ENCODE measurements at regions not wholly inside any gene's neighbourhood (a gene's known extent, or its start where the extent isn't known, plus 50 kb on each side); places are given as distances from the start of the nearest gene placed in this dataset.
A peak's percentile ranks its signal among the peaks of the same experiment; 100 is the strongest.

- no peak for DNase-seq
Observed at GRCh38 chr1:17933501-17933900, 174.1 kb upstream of the IGSF21 start.

GRCh38 chr1:17933971-17934370 is 173.6 kb upstream of the IGSF21 start:
- DNase-seq = peak; percentile 31

- DNase-seq = no peak
Observed at GRCh38 chr1:17935230-17935629, 172.4 kb upstream of the IGSF21 start.

GRCh38 chr1:17941431-17942189 is 166.0 kb upstream of the IGSF21 start:
- DNase-seq = no peak

- DNase-seq = no peak
Observed at GRCh38 chr1:17943506-17943905, 164.1 kb upstream of the IGSF21 start.

- DNase-seq = no peak
Observed at GRCh38 chr1:17944646-17945045, 163.0 kb upstream of the IGSF21 start.

- no peak for DNase-seq
Observed at GRCh38 chr1:17946434-17946833, 161.2 kb upstream of the IGSF21 start.

GRCh38 chr1:17948594-17948993 is 159.0 kb upstream of the IGSF21 start:
- no peak for DNase-seq

- no peak for DNase-seq
Observed at GRCh38 chr1:17949511-17949910, 158.1 kb upstream of the IGSF21 start.

- no peak for DNase-seq
Observed at GRCh38 chr1:17950728-17951127, 156.9 kb upstream of the IGSF21 start.

GRCh38 chr1:17952506-17952905 is 155.1 kb upstream of the IGSF21 start:
- DNase-seq = no peak

GRCh38 chr1:17953921-17954320 is 153.7 kb upstream of the IGSF21 start:
- DNase-seq = no peak

GRCh38 chr1:17955302-17956285 is 152.0 kb upstream of the IGSF21 start:
- no peak for DNase-seq

GRCh38 chr1:17957588-17958267 is 149.9 kb upstream of the IGSF21 start:
- DNase-seq = no peak

GRCh38 chr1:17958704-17959103 is 148.9 kb upstream of the IGSF21 start:
- DNase-seq = no peak

GRCh38 chr1:17963513-17963912 is 144.1 kb upstream of the IGSF21 start:
- no peak for DNase-seq

GRCh38 chr1:17965515-17966100 is 142.0 kb upstream of the IGSF21 start:
- DNase-seq = no peak

GRCh38 chr1:17966341-17966740 is 141.3 kb upstream of the IGSF21 start:
- DNase-seq = no peak

GRCh38 chr1:17967623-17968255 is 139.9 kb upstream of the IGSF21 start:
- DNase-seq = no peak

- no peak for DNase-seq
Observed at GRCh38 chr1:17970757-17971156, 136.8 kb upstream of the IGSF21 start.

- no peak for DNase-seq
Observed at GRCh38 chr1:17973694-17974093, 133.9 kb upstream of the IGSF21 start.

- no peak for DNase-seq
Observed at GRCh38 chr1:17976854-17977253, 130.7 kb upstream of the IGSF21 start.

Data from right hindlimb (tissue), 1 donor.